Spleen (tissue), 11 donors: ENCODE measurements at regions not wholly inside any gene's neighbourhood (a gene's known extent, or its start where the extent isn't known, plus 50 kb on each side); places are given as distances from the start of the nearest gene placed in this dataset.

Experiments used
- DNase-seq: peaks from one replicate; pipeline ENCODE4 v3.0.0-alpha.2; 2020
- H3K27ac ChIP-seq, 8 donors: fragments of 200-600 bp; sonication (generic) in 7 of 8; 1 replicate in 4 of 8; 2 replicates in 4 of 8; pipeline versions ENCODE4 v1.5.0 to v1.8.0; 2016 to 2021; ENCODE audit warnings: inconsistent platforms in 4 of 8, mild to moderate bottlenecking in 4 of 8, moderate library complexity in 1 of 8
- H3K27me3 ChIP-seq, 7 donors: fragments of 200-600 bp; sonication (generic) in 6 of 7; replicated peaks in 1 of 7; 1 replicate in 4 of 7; 2 replicates in 3 of 7; pipeline versions ENCODE4 v1.5.0 to v1.8.0; 2016 to 2021; ENCODE audit warnings: inconsistent platforms in 3 of 7, mild to moderate bottlenecking in 1 of 7
- H3K36me3 ChIP-seq, 6 donors: fragments of 200-600 bp; sonication (generic) in 5 of 6; 1 replicate in 4 of 6; 2 replicates in 2 of 6; pipeline versions ENCODE4 v1.5.0 to v1.8.0; 2016 to 2021; ENCODE audit warnings: inconsistent platforms in 2 of 6
- H3K4me1 ChIP-seq, 6 donors: fragments of 200-600 bp; sonication (generic) in 5 of 6; 1 replicate in 3 of 6; 2 replicates in 3 of 6; pipeline versions ENCODE4 v1.5.0 to v1.8.0; 2016 to 2021; ENCODE audit warnings: inconsistent platforms in 3 of 6
- H3K4me3 ChIP-seq, 8 donors: fragments of 200-600 bp; sonication (generic) in 7 of 8; 1 replicate in 4 of 8; 2 replicates in 4 of 8; pipeline versions ENCODE4 v1.5.0 to v1.8.0; 2016 to 2021; ENCODE audit warnings: inconsistent platforms in 4 of 8, mild to moderate bottlenecking in 4 of 8, moderate library complexity in 2 of 8
- H3K9me3 ChIP-seq, 8 donors: fragments of 200-600 bp; sonication (generic) in 7 of 8; 1 replicate in 4 of 8; 2 replicates in 4 of 8; pipeline versions ENCODE4 v1.5.0 to v1.8.0; 2016 to 2021; ENCODE audit warnings: inconsistent platforms in 4 of 8
- CTCF ChIP-seq, 11 experiments: fragments of 200-600 bp in 7 of 11; fragments of 450-650 bp in 4 of 11; sonication (generic) in 4 of 11; IDR thresholded peaks in 8 of 11; conservative IDR thresholded peaks in 3 of 11; 1 replicate in 7 of 11; 2 replicates in 4 of 11; pipeline versions ENCODE4 v1.4.0 to v1.8.0; 2016 to 2021; ENCODE audit warnings: antibody characterized with exemption in 11 of 11, inconsistent platforms in 4 of 11, mild to moderate bottlenecking in 1 of 11
- POLR2A ChIP-seq, 3 donors: fragments of 450-650 bp; IDR thresholded peaks; one replicate each; pipeline ENCODE4 v1.5.1; 2017; ENCODE audit warnings: antibody characterized with exemption in 3 of 3, mild to moderate bottlenecking in 1 of 3
- POLR2AphosphoS5 ChIP-seq, 3 donors: sonication (generic); formaldehyde crosslinking; IDR thresholded peaks; one replicate each; pipeline ENCODE4 v1.5.1; 2017; ENCODE audit warnings: antibody characterized with exemption in 3 of 3
- WGBS, 5 donors: extraction: QIAGEN DNeasy Blood & Tissue Kit in 3 of 5; methylation state at CpG; one replicate each; pipeline versions ENCODE4 v1.1.5 to v1.1.7; 2013 to 2018; 5-methylcytosine and 5-hydroxymethylcytosine counted together
- intact Hi-C: fragments of 100-400 bp; cut with DNase I; formaldehyde crosslinking; loops from one replicate; pipeline ENCODE4 v1.15.0; 2023; ENCODE audit warnings: low total_unique reads
- donor health status: healthy with polysubstance abuse.
- donor health status: DM: no; HTN: no; CAD: no; lungs with moderate emphysema.
- donor health status: DM: no; HTN: no; CAD: no.
- donor health status: Bipolar disorder and iron deficiency.
- donor health status: healthy.
- donor health status: DM: no; HTN: no; CAD: no.
- donor health status: DM: yes; HTN: yes; CAD: no.

- intact Hi-C loops: no loop called here
- WGBS, 5 donors: 59 to 73% (median 67%) methylated on average over 8 of the region's 8 CpGs
- no peaks in the 10 kb centered on the region for H3K27me3 ChIP-seq
- no peak overlapping the region for H3K27ac ChIP-seq
- peaks cover 0 to 25% (median 15%) of the 10 kb centered on the region in 8 donors for H3K9me3 ChIP-seq
- TF ChIP-seq POLR2AphosphoS5 (IDR thresholded peaks at IDR 0.05) (no peak), CTCF (IDR thresholded peaks at IDR 0.05 in 8 of 11, conservative IDR thresholded peaks at IDR 0.05 in 3 of 11) (no peak), POLR2A (IDR thresholded peaks at IDR 0.05) (no peak)
- no peak overlapping the region for H3K4me3 ChIP-seq
- H3K4me1 ChIP-seq: no peaks in the 10 kb centered on the region
- no peaks in the 10 kb centered on the region for H3K36me3 ChIP-seq
- no peak for DNase-seq
Observed at GRCh38 chr6:149194820-149195558, 122.5 kb upstream of the TAB2 start.

- Histone ChIP-seq H3K36me3 (no peaks in the 10 kb centered on the region), H3K9me3 (peaks cover 0 to 33% (median 22%) of the 10 kb centered on the region in 8 donors), H3K4me3 (no peak overlapping the region), H3K4me1 (no peaks in the 10 kb centered on the region), H3K27ac (no peak overlapping the region), H3K27me3 (no peaks in the 10 kb centered on the region)
- DNase-seq: no peak
- 88 to 98% (median 95%) methylated on average over 3 of the region's 3 CpGs for WGBS, 5 donors
- TF ChIP-seq POLR2A (IDR thresholded peaks at IDR 0.05): no peak
- TF ChIP-seq POLR2AphosphoS5 (IDR thresholded peaks at IDR 0.05): no peak
- no peak for TF ChIP-seq CTCF (IDR thresholded peaks at IDR 0.05 in 8 of 11, conservative IDR thresholded peaks at IDR 0.05 in 3 of 11)
- intact Hi-C loops: no loop called here
Observed at GRCh38 chr6:149196091-149196490, 121.4 kb upstream of the TAB2 start.

- intact Hi-C loops: no loop called here
- Histone ChIP-seq H3K36me3 (no peaks in the 10 kb centered on the region), H3K9me3 (peaks cover 0 to 33% (median 22%) of the 10 kb centered on the region in 8 donors), H3K27me3 (no peaks in the 10 kb centered on the region), H3K4me3 (no peak overlapping the region), H3K27ac (no peak overlapping the region), H3K4me1 (no peaks in the 10 kb centered on the region)
- TF ChIP-seq POLR2AphosphoS5 (IDR thresholded peaks at IDR 0.05) (no peak), CTCF (IDR thresholded peaks at IDR 0.05 in 8 of 11, conservative IDR thresholded peaks at IDR 0.05 in 3 of 11) (no peak), POLR2A (IDR thresholded peaks at IDR 0.05) (no peak)
- no peak for DNase-seq
Observed at GRCh38 chr6:149197482-149197881, 120.0 kb upstream of the TAB2 start.

- Histone ChIP-seq H3K27ac (no peak overlapping the region), H3K4me3 (no peak overlapping the region), H3K36me3 (no peaks in the 10 kb centered on the region), H3K4me1 (no peaks in the 10 kb centered on the region), H3K27me3 (no peaks in the 10 kb centered on the region), H3K9me3 (peaks cover 0 to 33% (median 22%) of the 10 kb centered on the region in 8 donors)
- 89 to 96% (median 94%) methylated on average over 3 of the region's 3 CpGs for WGBS, 5 donors
- TF ChIP-seq POLR2A (IDR thresholded peaks at IDR 0.05): no peak
- no peak for TF ChIP-seq POLR2AphosphoS5 (IDR thresholded peaks at IDR 0.05)
- TF ChIP-seq CTCF (IDR thresholded peaks at IDR 0.05 in 8 of 11, conservative IDR thresholded peaks at IDR 0.05 in 3 of 11): no peak
- intact Hi-C loops: no loop called here
- no peak for DNase-seq
Observed at GRCh38 chr6:149198265-149198664, 119.2 kb upstream of the TAB2 start.
